GM12891 (cell line): ENCODE measurements at regions not wholly inside any gene's neighbourhood (a gene's known extent, or its start where the extent isn't known, plus 50 kb on each side); places are given as distances from the start of the nearest gene placed in this dataset.

Experiments used
- POLR2A ChIP-seq: IDR thresholded peaks from 2 replicates; pipeline ENCODE4 v1.6.1; 2011; ENCODE audit warnings: low read depth, low read length, control low read depth
- POLR2AphosphoS5 ChIP-seq: IDR thresholded peaks from 2 replicates; pipeline ENCODE4 v1.6.1; 2011; ENCODE audit warnings: low read depth, low read length, control low read depth
- POU2F2 ChIP-seq: IDR thresholded peaks from 2 replicates; pipeline ENCODE4 v1.6.1; 2011; ENCODE audit warnings: low read depth, mild to moderate bottlenecking, control low read depth, low read length, moderate library complexity
- TAF1 ChIP-seq: IDR thresholded peaks from 2 replicates; pipeline ENCODE4 v1.6.1; 2011; ENCODE audit warnings: low read depth, low read length, control low read depth

DNA sequence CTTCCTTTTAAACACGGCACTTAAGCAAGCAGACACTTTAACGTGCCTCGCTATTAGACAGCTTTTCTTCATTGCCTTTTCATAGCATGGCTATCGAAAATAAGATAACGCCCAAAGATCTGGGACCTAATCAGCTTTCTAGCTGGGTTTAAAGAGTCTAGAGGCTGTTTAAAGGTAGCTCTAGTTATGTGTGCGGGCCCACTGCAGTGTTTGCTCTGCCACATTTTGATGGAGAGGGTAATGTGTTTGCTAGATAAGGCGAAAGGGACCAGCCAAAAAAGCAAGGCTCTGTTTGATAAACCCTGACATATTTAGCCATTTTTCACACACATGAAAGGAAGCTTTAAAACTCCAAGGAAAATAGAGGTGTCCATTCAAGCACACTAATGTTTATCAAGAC, 91.6 kb downstream of the NR2F2 start:
- TF ChIP-seq POLR2A (no peak), POLR2AphosphoS5 (no peak), TAF1 (no peak), POU2F2 (no peak)
